ENCODE measurements at regions not wholly inside any gene's neighbourhood (a gene's known extent, or its start where the extent isn't known, plus 50 kb on each side); places are given as distances from the start of the nearest gene placed in this dataset.

DNA sequence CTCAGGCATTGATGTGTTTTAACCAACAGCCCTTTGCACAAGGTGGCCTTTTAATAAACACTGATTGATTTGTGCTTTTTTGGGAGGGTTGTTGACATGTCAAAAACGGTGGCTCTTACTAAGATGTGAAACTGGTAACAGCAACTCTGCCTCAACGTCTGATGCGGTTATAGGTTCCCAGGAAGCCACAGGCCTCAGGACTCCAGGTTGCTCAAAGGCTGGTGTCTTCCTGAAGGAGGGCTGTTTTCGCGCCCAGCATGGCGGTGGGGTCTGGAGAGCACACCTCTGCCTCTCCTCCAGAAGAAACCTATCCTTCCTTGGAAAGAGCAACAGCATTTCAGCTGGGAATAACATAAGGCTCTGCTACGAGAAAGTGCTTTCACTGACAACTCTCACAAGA lies 187.5 kb downstream of the IRF8 start:
- POLR2A ChIA-PET = no interaction called here
- CTCF ChIA-PET = no interaction called here
- ATAC-seq = no peak

DNA sequence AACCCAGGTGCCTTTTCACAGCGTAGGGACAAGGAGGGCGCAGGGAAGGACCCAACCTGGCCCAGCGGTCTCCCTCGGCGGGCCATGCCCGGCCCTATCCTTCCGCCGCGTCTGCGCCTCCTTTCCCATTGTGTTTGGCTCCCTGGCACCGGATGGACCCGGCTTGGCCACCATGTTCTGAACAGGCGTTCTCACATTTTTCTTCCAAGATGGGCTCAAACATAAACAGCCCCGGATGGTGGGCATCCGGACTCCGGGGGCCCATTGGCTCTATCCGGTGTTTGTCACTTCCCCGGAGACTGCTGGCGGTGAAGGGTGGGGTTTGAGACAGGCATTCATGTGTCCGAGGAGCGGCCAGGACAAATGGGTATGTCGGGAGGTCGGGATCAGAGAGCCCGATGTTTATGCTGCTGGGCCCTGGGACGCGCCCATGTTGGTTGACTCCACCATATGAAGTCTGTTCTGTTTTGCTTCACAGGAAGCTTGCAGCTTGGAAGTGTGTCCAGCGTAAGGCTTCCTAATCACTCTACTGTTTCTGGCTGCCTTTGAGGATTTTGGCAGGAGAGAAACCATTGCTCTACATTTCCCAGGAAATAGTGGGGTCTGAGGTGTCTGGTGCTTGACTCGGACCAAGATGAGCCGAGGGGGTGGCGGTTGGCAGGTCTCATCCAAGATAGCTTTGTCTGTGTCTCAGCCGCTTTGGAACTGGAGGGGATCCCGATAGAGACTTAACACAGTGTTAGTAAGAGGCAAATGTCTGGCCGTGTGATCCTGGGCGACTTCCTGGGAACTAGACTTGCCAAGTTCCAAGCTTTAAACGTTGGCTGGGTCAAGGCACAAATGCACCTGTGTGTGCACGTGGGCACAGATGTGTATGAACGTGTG lies 188.3 kb downstream of the IRF8 start:
- ATAC-seq = no peak
- Histone ChIP-seq H3K9me3 (no peaks in the 10 kb centered on the region), H3K4me2 (no peak overlapping the region), H3K4me1 (no peaks in the 10 kb centered on the region), H3K27ac (no peak overlapping the region), H3K4me3 (no peak overlapping the region)
- no peak for FAIRE-seq
- ChIA-PET CTCF (interaction anchor here (1.1 to 2.3 kb wide), 2 partner anchors 14 to 431 kb away, joined by 4 to 7 read pairs; no protein-coding TSS in a partner anchor), POLR2A (no interaction called here)
- WGBS (ENCODE audit: missing lambda C conversion rate) = 62% methylated on average over 37 of the region's 37 CpGs
- TF ChIP-seq HOXB13 (CRISPR knock-in tag; IDR thresholded peaks at IDR 0.05; ENCODE audit: low read depth) (no peak), CHD4 (IDR thresholded peaks at IDR 0.05; ENCODE audit: borderline replicate concordance) (no peak), HEYL (CRISPR knock-in tag; IDR thresholded peaks at IDR 0.05) (no peak), ZC3H11A (IDR thresholded peaks at IDR 0.05) (no peak), ZNF302 (CRISPR knock-in tag; IDR thresholded peaks at IDR 0.05) (no peak), ZFP36 (IDR thresholded peaks at IDR 0.05; ENCODE audit: borderline replicate concordance, partially characterized antibody) (no peak), PHF8 (IDR thresholded peaks at IDR 0.05; ENCODE audit: borderline replicate concordance, low read depth) (no peak), SREBF2 (IDR thresholded peaks at IDR 0.05) (no peak), CEBPB (IDR thresholded peaks at IDR 0.05) (no peak), BHLHE40 (IDR thresholded peaks at IDR 0.05; ENCODE audit: low read depth, low read length) (no peak), NFE2L2 (conservative IDR thresholded peaks at IDR 0.05; ENCODE audit: low read length) (no peak), ZSCAN20 (CRISPR knock-in tag; IDR thresholded peaks at IDR 0.05) (no peak), TP53 (CRISPR knock-in tag; IDR thresholded peaks at IDR 0.05) (no peak)
- TF ChIP-seq, protein P1, sequence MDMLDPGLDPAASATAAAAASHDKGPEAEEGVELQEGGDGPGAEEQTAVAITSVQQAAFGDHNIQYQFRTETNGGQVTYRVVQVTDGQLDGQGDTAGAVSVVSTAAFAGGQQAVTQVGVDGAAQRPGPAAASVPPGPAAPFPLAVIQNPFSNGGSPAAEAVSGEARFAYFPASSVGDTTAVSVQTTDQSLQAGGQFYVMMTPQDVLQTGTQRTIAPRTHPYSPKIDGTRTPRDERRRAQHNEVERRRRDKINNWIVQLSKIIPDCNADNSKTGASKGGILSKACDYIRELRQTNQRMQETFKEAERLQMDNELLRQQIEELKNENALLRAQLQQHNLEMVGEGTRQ (IDR thresholded peaks at IDR 0.05) = no peak
- TF ChIP-seq, protein P2, sequence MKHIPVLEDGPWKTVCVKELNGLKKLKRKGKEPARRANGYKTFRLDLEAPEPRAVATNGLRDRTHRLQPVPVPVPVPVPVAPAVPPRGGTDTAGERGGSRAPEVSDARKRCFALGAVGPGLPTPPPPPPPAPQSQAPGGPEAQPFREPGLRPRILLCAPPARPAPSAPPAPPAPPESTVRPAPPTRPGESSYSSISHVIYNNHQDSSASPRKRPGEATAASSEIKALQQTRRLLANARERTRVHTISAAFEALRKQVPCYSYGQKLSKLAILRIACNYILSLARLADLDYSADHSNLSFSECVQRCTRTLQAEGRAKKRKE (CRISPR knock-in tag; IDR thresholded peaks at IDR 0.05; ENCODE audit: low read depth) = no peak
- TF ChIP-seq, protein P3, sequence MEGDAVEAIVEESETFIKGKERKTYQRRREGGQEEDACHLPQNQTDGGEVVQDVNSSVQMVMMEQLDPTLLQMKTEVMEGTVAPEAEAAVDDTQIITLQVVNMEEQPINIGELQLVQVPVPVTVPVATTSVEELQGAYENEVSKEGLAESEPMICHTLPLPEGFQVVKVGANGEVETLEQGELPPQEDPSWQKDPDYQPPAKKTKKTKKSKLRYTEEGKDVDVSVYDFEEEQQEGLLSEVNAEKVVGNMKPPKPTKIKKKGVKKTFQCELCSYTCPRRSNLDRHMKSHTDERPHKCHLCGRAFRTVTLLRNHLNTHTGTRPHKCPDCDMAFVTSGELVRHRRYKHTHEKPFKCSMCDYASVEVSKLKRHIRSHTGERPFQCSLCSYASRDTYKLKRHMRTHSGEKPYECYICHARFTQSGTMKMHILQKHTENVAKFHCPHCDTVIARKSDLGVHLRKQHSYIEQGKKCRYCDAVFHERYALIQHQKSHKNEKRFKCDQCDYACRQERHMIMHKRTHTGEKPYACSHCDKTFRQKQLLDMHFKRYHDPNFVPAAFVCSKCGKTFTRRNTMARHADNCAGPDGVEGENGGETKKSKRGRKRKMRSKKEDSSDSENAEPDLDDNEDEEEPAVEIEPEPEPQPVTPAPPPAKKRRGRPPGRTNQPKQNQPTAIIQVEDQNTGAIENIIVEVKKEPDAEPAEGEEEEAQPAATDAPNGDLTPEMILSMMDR (IDR thresholded peaks at IDR 0.05) = no peak
- no peak for DNase-seq (ENCODE audit: low read depth in 1 of 2, low spot score in 1 of 2)

More for the DNA sequence above, 187.5 kb downstream of the IRF8 start:
- TF ChIP-seq RCOR1 (IDR thresholded peaks at IDR 0.05; ENCODE audit: low read depth, low read length) = no peak
- TF ChIP-seq, protein P4, sequence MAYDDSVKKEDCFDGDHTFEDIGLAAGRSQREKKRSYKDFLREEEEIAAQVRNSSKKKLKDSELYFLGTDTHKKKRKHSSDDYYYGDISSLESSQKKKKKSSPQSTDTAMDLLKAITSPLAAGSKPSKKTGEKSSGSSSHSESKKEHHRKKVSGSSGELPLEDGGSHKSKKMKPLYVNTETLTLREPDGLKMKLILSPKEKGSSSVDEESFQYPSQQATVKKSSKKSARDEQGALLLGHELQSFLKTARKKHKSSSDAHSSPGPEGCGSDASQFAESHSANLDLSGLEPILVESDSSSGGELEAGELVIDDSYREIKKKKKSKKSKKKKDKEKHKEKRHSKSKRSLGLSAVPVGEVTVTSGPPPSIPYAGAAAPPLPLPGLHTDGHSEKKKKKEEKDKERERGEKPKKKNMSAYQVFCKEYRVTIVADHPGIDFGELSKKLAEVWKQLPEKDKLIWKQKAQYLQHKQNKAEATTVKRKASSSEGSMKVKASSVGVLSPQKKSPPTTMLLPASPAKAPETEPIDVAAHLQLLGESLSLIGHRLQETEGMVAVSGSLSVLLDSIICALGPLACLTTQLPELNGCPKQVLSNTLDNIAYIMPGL (CRISPR knock-in tag; IDR thresholded peaks at IDR 0.05; ENCODE audit: borderline replicate concordance) = no peak
- no peak for TF ChIP-seq HOXB13 (CRISPR knock-in tag; IDR thresholded peaks at IDR 0.05; ENCODE audit: low read depth)
- no peak for TF ChIP-seq SMC3 (IDR thresholded peaks at IDR 0.05)
- TF ChIP-seq KDM5A (IDR thresholded peaks at IDR 0.05) = no peak
- no peak for TF ChIP-seq RARB (CRISPR knock-in tag; IDR thresholded peaks at IDR 0.05)
- TF ChIP-seq CHD4 (IDR thresholded peaks at IDR 0.05; ENCODE audit: borderline replicate concordance) = no peak
- TF ChIP-seq RNF2 (IDR thresholded peaks at IDR 0.05; ENCODE audit: borderline replicate concordance, low read depth) = no peak
- TF ChIP-seq ZNF302 (CRISPR knock-in tag; IDR thresholded peaks at IDR 0.05) = no peak
- no peak for TF ChIP-seq EHF (CRISPR knock-in tag; IDR thresholded peaks at IDR 0.05)
- TF ChIP-seq, protein P2 (CRISPR knock-in tag; IDR thresholded peaks at IDR 0.05; ENCODE audit: low read depth) = no peak
- TF ChIP-seq SREBF2 (IDR thresholded peaks at IDR 0.05) = no peak
- TF ChIP-seq, protein P3 (IDR thresholded peaks at IDR 0.05) = no peak
- TF ChIP-seq ESRRA (IDR thresholded peaks at IDR 0.05; ENCODE audit: borderline replicate concordance, low read length) = no peak
- H3K4me3 ChIP-seq = no peak overlapping the region
- H3K4me1 ChIP-seq = no peaks in the 10 kb centered on the region
- DNase-seq (ENCODE audit: low read depth in 1 of 2, low spot score in 1 of 2) = no peak
- no peak for FAIRE-seq
- no peak overlapping the region for H3K4me2 ChIP-seq
- 74% methylated on average over 7 of the region's 7 CpGs for WGBS (ENCODE audit: missing lambda C conversion rate)
- no peaks in the 10 kb centered on the region for H3K9me3 ChIP-seq
- no peak overlapping the region for H3K27ac ChIP-seq

Measured in A549 (cell line).